Progenitor cell of endocrine pancreas (in vitro differentiated cells): ENCODE measurements at regions not wholly inside any gene's neighbourhood (a gene's known extent, or its start where the extent isn't known, plus 50 kb on each side); places are given as distances from the start of the nearest gene placed in this dataset.
A peak's percentile ranks its signal among the peaks of the same experiment; 100 is the strongest.

ENCODE experiments used
- DNase-seq: peaks from one replicate; pipeline ENCODE4 v3.0.0; 2021; ENCODE audit warnings: low spot score; ENCODE audit not compliant: unreplicated experiment
- H3K27ac Mint-ChIP-seq: 2 replicates; pipeline ENCODE4 v1.8.0; 2021; ENCODE audit warnings: mild to moderate bottlenecking, moderate library complexity, mixed read lengths
- H3K27me3 Mint-ChIP-seq: 2 replicates; pipeline ENCODE4 v1.8.0; 2021; ENCODE audit warnings: mixed read lengths
- H3K36me3 Mint-ChIP-seq: 2 replicates; pipeline ENCODE4 v1.8.0; 2022; ENCODE audit warnings: mixed read lengths; ENCODE audit not compliant: insufficient read depth
- H3K4me1 Mint-ChIP-seq: 2 replicates; pipeline ENCODE4 v1.8.0; 2021; ENCODE audit warnings: low read depth, mixed read lengths
- H3K4me3 Mint-ChIP-seq: 2 replicates; pipeline ENCODE4 v1.8.0; 2021; ENCODE audit warnings: low read depth, mild to moderate bottlenecking, moderate library complexity, mixed read lengths
- H3K9me3 Mint-ChIP-seq: 2 replicates; pipeline ENCODE4 v1.8.0; 2021; ENCODE audit warnings: low read depth, mixed read lengths
- TF ChIP-seq, protein P1 (sequence below): fragments of 200-600 bp; sonication (generic); IDR thresholded peaks from one replicate; pipeline ENCODE4 v1.5.0; 2021; ENCODE audit warnings: antibody characterized with exemption, mild to moderate bottlenecking; ENCODE audit not compliant: unreplicated experiment

DNA sequence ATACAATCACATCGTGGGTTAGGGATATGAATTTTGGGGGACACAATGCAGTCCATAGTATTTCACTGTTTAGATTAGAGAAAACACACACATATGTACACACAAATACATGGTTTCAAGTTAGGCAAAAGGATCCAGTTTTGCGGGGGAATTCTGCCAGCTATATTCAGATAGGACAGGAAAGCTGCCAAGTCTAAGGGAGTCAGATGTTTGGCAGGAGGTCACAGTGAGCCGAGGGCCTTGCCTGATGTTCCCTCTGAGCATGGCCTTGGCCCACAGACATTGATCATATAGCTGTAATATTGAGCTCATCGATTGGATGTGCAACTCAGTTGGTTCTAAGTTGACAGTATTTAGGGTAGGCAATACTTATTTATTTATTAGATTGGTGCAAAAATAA, 122.8 kb downstream of the ADRA2A start:
- H3K27ac Mint-ChIP-seq, result no peak overlapping the region
- no peak for DNase-seq
- TF ChIP-seq, protein P1, sequence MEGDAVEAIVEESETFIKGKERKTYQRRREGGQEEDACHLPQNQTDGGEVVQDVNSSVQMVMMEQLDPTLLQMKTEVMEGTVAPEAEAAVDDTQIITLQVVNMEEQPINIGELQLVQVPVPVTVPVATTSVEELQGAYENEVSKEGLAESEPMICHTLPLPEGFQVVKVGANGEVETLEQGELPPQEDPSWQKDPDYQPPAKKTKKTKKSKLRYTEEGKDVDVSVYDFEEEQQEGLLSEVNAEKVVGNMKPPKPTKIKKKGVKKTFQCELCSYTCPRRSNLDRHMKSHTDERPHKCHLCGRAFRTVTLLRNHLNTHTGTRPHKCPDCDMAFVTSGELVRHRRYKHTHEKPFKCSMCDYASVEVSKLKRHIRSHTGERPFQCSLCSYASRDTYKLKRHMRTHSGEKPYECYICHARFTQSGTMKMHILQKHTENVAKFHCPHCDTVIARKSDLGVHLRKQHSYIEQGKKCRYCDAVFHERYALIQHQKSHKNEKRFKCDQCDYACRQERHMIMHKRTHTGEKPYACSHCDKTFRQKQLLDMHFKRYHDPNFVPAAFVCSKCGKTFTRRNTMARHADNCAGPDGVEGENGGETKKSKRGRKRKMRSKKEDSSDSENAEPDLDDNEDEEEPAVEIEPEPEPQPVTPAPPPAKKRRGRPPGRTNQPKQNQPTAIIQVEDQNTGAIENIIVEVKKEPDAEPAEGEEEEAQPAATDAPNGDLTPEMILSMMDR, result no peak
- no peak overlapping the region for H3K4me3 Mint-ChIP-seq
- peaks cover 4% of the 10 kb centered on the region for H3K27me3 Mint-ChIP-seq
- peaks cover 3% of the 10 kb centered on the region for H3K9me3 Mint-ChIP-seq
- no peaks in the 10 kb centered on the region for H3K36me3 Mint-ChIP-seq
- H3K4me1 Mint-ChIP-seq, result peaks cover 9% of the 10 kb centered on the region

DNA sequence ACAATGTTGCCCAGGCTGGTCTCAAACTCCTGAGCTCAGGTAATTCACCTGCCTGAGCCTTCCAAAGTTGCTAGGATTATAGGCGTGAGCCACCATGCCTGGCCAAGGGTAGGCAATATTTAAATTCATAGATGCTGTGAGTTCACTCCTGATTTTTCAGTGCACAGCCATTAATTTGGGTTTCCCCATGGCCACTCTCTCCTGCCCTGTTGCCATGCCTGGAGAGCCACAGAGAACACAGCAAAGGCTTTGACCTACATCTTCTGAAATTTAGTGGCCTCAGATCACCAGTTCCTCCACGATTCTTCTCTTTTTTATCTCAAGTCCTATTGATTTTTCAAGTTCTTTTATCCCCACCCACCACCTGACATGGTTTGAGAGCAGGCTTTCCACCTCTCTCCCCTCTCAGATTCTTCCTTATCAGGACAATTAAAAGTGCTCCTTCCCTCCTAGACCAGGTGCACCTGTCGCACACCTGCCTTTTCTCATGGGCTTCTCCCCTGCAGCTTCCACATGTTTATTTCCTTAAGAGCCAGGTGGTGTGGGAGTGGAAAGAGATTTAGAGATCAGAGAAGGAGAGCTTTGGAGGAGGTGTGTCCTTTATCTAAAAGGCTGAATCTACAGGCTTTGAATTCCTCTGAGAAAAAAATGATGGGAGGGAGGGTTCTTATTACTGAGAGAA, 123.8 kb downstream of the ADRA2A start:
- H3K4me1 Mint-ChIP-seq, result peaks cover 9% of the 10 kb centered on the region
- no peaks in the 10 kb centered on the region for H3K36me3 Mint-ChIP-seq
- TF ChIP-seq, protein P1, result no peak
- no peak for DNase-seq
- H3K4me3 Mint-ChIP-seq, result no peak overlapping the region
- H3K9me3 Mint-ChIP-seq, result no peaks in the 10 kb centered on the region
- H3K27ac Mint-ChIP-seq, result peak overlapping the region; percentile 69
- peaks cover 11% of the 10 kb centered on the region for H3K27me3 Mint-ChIP-seq

DNA sequence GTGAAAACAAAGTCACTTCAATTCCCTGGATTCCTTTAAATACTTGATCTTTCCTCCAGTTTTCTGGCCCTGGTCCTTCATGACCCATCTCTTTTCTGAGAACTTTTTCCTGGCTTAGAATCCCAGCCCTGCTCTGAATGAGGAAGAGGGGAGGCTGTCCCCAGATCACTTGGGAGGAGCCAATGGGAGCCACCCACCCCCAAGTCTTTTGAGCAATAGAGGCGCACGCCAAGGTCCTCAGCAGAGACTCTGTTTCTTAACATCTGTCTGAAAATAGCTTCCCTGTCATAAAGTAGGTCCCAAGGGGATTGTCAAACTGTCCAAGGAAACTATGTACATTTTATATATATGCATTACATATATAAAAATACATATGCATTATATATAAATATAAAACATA, 126.8 kb downstream of the ADRA2A start:
- H3K9me3 Mint-ChIP-seq, result no peaks in the 10 kb centered on the region
- H3K4me3 Mint-ChIP-seq, result no peak overlapping the region
- no peak overlapping the region for H3K27ac Mint-ChIP-seq
- peaks cover 14% of the 10 kb centered on the region for H3K4me1 Mint-ChIP-seq
- no peaks in the 10 kb centered on the region for H3K36me3 Mint-ChIP-seq
- TF ChIP-seq, protein P1, result no peak
- peaks cover 19% of the 10 kb centered on the region for H3K27me3 Mint-ChIP-seq
- no peak for DNase-seq

DNA sequence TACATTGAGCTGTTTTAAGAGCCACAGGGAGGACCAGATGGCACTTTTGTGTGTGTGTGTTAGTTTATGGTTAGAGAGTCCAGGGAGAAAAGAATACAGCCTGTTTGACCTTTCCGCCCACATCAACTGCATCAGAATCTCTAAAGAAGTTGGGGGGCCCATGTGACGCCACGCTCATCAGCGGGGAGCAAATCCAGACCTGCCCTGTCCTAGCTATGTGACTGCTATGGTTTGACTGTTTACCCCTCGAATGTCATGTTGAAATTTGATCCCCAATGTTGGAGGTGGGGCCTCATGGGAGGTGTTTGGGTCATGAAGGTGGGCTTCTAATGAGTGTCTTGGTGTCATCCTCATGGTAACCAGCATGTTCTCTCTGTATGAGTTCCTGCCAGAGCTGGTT, 128.0 kb downstream of the ADRA2A start:
- DNase-seq, result no peak
- Mint-ChIP-seq H3K27ac (no peak overlapping the region), H3K9me3 (no peaks in the 10 kb centered on the region), H3K4me3 (no peak overlapping the region), H3K27me3 (peaks cover 26% of the 10 kb centered on the region), H3K4me1 (peaks cover 11% of the 10 kb centered on the region), H3K36me3 (no peaks in the 10 kb centered on the region)
- TF ChIP-seq, protein P1, result no peak

DNA sequence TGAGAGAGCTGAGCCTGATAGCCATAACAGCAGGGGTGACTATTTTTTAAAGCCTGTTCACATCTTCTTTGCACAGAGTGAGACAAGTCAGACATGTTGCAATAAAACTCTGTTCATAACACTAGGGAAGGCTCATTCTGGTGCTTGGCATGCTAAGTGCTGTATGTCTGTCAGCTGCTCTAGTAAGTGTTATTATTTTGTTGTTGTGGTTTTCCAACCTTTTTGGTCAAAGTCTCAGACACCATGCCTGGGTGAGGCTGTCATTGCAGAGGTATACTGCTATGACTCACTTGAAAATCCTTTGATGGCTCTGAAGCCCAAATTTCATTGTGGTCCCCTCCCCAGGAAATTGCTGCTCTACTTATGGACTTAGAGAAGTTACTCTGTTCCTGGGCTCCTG, 129.7 kb downstream of the ADRA2A start:
- peaks cover 5% of the 10 kb centered on the region for H3K4me1 Mint-ChIP-seq
- H3K36me3 Mint-ChIP-seq, result no peaks in the 10 kb centered on the region
- H3K9me3 Mint-ChIP-seq, result no peaks in the 10 kb centered on the region
- DNase-seq, result no peak
- no peak overlapping the region for H3K27ac Mint-ChIP-seq
- no peak overlapping the region for H3K4me3 Mint-ChIP-seq
- TF ChIP-seq, protein P1, result no peak
- peaks cover 28% of the 10 kb centered on the region for H3K27me3 Mint-ChIP-seq
